ENCODE measurements at regions not wholly inside any gene's neighbourhood (a gene's known extent, or its start where the extent isn't known, plus 50 kb on each side); places are given as distances from the start of the nearest gene placed in this dataset.

GRCh38 chr2:125885340-125885739, 770.6 kb upstream of the GYPC start:
- no peak for TF ChIP-seq POLR2AphosphoS5 (IDR thresholded peaks at IDR 0.05; ENCODE audit: low read depth, low read length)
- TF ChIP-seq POLR2A (IDR thresholded peaks at IDR 0.05; ENCODE audit: low read depth, low read length), result no peak
